CD14-positive monocyte (primary cell): ENCODE measurements at regions not wholly inside any gene's neighbourhood (a gene's known extent, or its start where the extent isn't known, plus 50 kb on each side); places are given as distances from the start of the nearest gene placed in this dataset.

Source experiments
- DNase-seq, 3 donors: peaks; one replicate each; pipeline ENCODE4 v3.0.0-alpha.2; 2011 to 2022
- H2AFZ ChIP-seq: 2 replicates; pipeline ENCODE4 v1.6.0; 2012; ENCODE audit warnings: mild to moderate bottlenecking, low read depth, low read length, inconsistent platforms; ENCODE audit not compliant: insufficient read depth, poor library complexity, severe bottlenecking
- H3K27ac ChIP-seq, 2 donors: 1 replicate in 1 of 2; 2 replicates in 1 of 2; pipeline ENCODE4 v1.5.1; 2012 to 2013; ENCODE audit warnings: low read length in 2 of 2, control low read depth in 1 of 2, inconsistent platforms in 1 of 2, low read depth in 1 of 2, mild to moderate bottlenecking in 1 of 2
- H3K27me3 ChIP-seq, 2 donors: one replicate each; pipeline versions ENCODE4 v1.6.0 to v1.6.1; 2011 to 2013; ENCODE audit warnings: low read length in 2 of 2; ENCODE audit not compliant: control insufficient read depth in 2 of 2, insufficient read depth in 2 of 2
- H3K36me3 ChIP-seq, 2 donors: replicated peaks in 1 of 2; 1 replicate in 1 of 2; 2 replicates in 1 of 2; pipeline versions ENCODE4 v1.5.1 to v1.6.1; 2012 to 2013; ENCODE audit warnings: low read length in 2 of 2, control low read depth in 1 of 2, inconsistent platforms in 1 of 2, mild to moderate bottlenecking in 1 of 2; ENCODE audit not compliant: insufficient read depth in 2 of 2, control insufficient read depth in 1 of 2
- H3K4me1 ChIP-seq, 2 donors: 1 replicate in 1 of 2; 2 replicates in 1 of 2; pipeline versions ENCODE4 v1.5.1 to v1.6.1; 2012 to 2013; ENCODE audit warnings: low read length in 2 of 2, control low read depth in 1 of 2, inconsistent platforms in 1 of 2, mild to moderate bottlenecking in 1 of 2, moderate library complexity in 1 of 2; ENCODE audit not compliant: insufficient read depth in 2 of 2, control insufficient read depth in 1 of 2
- H3K4me2 ChIP-seq: replicated peaks from 2 replicates; pipeline ENCODE3; 2012; ENCODE audit warnings: low read length, moderate library complexity, mild to moderate bottlenecking; ENCODE audit not compliant: poor library complexity, severe bottlenecking; ENCODE audit errors: extremely low read depth
- H3K4me3 ChIP-seq, 3 experiments: fragments of 200-600 bp in 1 of 3; sonication (generic) in 1 of 3; replicated peaks in 1 of 3; 1 replicate in 2 of 3; 2 replicates in 1 of 3; pipeline ENCODE4 v1.5.1; 2011 to 2013; ENCODE audit warnings: low read length in 3 of 3, mild to moderate bottlenecking in 3 of 3, control low read depth in 2 of 3, low read depth in 2 of 3, inconsistent platforms in 1 of 3, moderate library complexity in 1 of 3
- H3K79me2 ChIP-seq: 2 replicates; pipeline ENCODE4 v1.6.0; 2012; ENCODE audit warnings: mild to moderate bottlenecking, control low read depth, inconsistent platforms, low read length, moderate library complexity; ENCODE audit not compliant: insufficient read depth
- H3K9ac ChIP-seq: 2 replicates; pipeline ENCODE4 v1.6.0; 2017; ENCODE audit warnings: low read length, mild to moderate bottlenecking; ENCODE audit not compliant: insufficient read depth, poor library complexity, severe bottlenecking
- H3K9me3 ChIP-seq, 2 donors: replicated peaks in 1 of 2; 1 replicate in 1 of 2; 2 replicates in 1 of 2; pipeline versions ENCODE4 v1.5.1 to v1.6.1; 2012 to 2013; ENCODE audit warnings: low read length in 2 of 2, control low read depth in 1 of 2; ENCODE audit not compliant: control insufficient read depth in 1 of 2, insufficient read depth in 1 of 2
- H4K20me1 ChIP-seq: 2 replicates; pipeline ENCODE4 v1.6.0; 2012; ENCODE audit warnings: mild to moderate bottlenecking, low read length, control low read depth, moderate library complexity; ENCODE audit not compliant: insufficient read depth
- H3K27ac Mint-ChIP-seq, 7 donors: one replicate each; pipeline ENCODE4 v1.8.0; 2020; ENCODE audit warnings: mild to moderate bottlenecking in 7 of 7, mixed read lengths in 7 of 7, moderate library complexity in 6 of 7, inconsistent platforms in 2 of 7
- H3K27me3 Mint-ChIP-seq, 3 donors: one replicate each; pipeline ENCODE4 v1.8.0; 2021 to 2022; ENCODE audit warnings: low read depth in 3 of 3, mild to moderate bottlenecking in 3 of 3, mixed read lengths in 3 of 3, moderate library complexity in 3 of 3, inconsistent platforms in 1 of 3
- H3K36me3 Mint-ChIP-seq, 2 donors: one replicate each; pipeline ENCODE4 v1.8.0; 2020; ENCODE audit warnings: mixed read lengths in 2 of 2, inconsistent platforms in 1 of 2, mild to moderate bottlenecking in 1 of 2
- H3K4me1 Mint-ChIP-seq: one replicate; pipeline ENCODE4 v1.8.0; 2020; ENCODE audit warnings: mild to moderate bottlenecking, mixed read lengths
- H3K4me3 Mint-ChIP-seq, 2 donors: one replicate each; pipeline ENCODE4 v1.8.0; 2020; ENCODE audit warnings: mild to moderate bottlenecking in 2 of 2, mixed read lengths in 2 of 2, moderate library complexity in 1 of 2
- H3K9me3 Mint-ChIP-seq, 7 donors: one replicate each; pipeline ENCODE4 v1.8.0; 2020 to 2022; ENCODE audit warnings: mixed read lengths in 7 of 7, mild to moderate bottlenecking in 6 of 7, moderate library complexity in 6 of 7, inconsistent platforms in 2 of 7
- WGBS: methylation state at CpG from one replicate; pipeline ENCODE4 v1.1.5; 2013; ENCODE audit warnings: missing lambda C conversion rate; ENCODE audit not compliant: insufficient coverage; 5-methylcytosine and 5-hydroxymethylcytosine counted together
- intact Hi-C, 2 donors: fragments of 100-400 bp; cut with micrococcal nuclease; formaldehyde crosslinking; loops; one replicate each; pipeline versions ENCODE4 v1.15.0 to v1.15.1; 2023
- TF ChIP-seq, protein P1 (sequence below): fragments of 200-600 bp; IDR thresholded peaks from one replicate; pipeline ENCODE4 v1.8.0; 2022; ENCODE audit warnings: antibody characterized with exemption, mild to moderate bottlenecking

DNA sequence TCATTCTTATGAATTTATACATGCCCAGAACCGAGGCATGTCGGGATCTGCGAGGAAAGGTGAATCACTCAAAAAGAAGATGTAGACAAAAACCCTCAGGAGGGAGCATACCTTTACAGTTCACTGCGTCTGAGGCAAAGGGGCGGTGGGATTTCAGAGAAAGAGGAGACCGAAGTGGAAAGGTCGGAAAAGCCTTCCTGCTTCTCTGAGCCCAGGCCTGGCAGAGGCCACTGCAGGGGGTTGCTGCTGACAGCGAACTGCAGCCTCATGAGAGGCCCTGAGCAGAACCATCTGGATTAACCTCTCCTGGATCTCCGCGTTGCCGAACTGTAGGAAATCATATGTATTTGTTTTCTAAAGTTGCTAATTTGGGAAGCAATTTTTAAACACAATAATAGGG lies 713.1 kb upstream of the SOX11 start:
- H4K20me1 ChIP-seq = no peaks in the 10 kb centered on the region
- H3K9me3 Mint-ChIP-seq = peaks cover 0 to 21% (median 6%) of the 10 kb centered on the region in 7 donors
- TF ChIP-seq, protein P1, sequence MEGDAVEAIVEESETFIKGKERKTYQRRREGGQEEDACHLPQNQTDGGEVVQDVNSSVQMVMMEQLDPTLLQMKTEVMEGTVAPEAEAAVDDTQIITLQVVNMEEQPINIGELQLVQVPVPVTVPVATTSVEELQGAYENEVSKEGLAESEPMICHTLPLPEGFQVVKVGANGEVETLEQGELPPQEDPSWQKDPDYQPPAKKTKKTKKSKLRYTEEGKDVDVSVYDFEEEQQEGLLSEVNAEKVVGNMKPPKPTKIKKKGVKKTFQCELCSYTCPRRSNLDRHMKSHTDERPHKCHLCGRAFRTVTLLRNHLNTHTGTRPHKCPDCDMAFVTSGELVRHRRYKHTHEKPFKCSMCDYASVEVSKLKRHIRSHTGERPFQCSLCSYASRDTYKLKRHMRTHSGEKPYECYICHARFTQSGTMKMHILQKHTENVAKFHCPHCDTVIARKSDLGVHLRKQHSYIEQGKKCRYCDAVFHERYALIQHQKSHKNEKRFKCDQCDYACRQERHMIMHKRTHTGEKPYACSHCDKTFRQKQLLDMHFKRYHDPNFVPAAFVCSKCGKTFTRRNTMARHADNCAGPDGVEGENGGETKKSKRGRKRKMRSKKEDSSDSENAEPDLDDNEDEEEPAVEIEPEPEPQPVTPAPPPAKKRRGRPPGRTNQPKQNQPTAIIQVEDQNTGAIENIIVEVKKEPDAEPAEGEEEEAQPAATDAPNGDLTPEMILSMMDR = no peak
- H3K4me3 ChIP-seq = no peak overlapping the region
- H3K9me3 ChIP-seq = peaks cover under 1 to 2% of the 10 kb centered on the region in 2 donors
- intact Hi-C loops = no loop called here
- no peaks in the 10 kb centered on the region for H3K4me1 ChIP-seq
- no peak overlapping the region for H3K27ac Mint-ChIP-seq
- H3K4me1 Mint-ChIP-seq = no peaks in the 10 kb centered on the region
- H3K4me3 Mint-ChIP-seq = no peak overlapping the region
- H3K27me3 Mint-ChIP-seq = peaks cover 0 to 2% (median 0%) of the 10 kb centered on the region in 3 donors
- H3K36me3 ChIP-seq = no peaks in the 10 kb centered on the region
- H3K4me2 ChIP-seq = no peak overlapping the region
- no peak overlapping the region for H3K9ac ChIP-seq
- no peak overlapping the region for H3K27ac ChIP-seq
- WGBS = 61% methylated on average over 4 of the region's 11 CpGs
- H3K27me3 ChIP-seq = no peaks in the 10 kb centered on the region
- no peak overlapping the region for H2AFZ ChIP-seq
- no peaks in the 10 kb centered on the region for H3K36me3 Mint-ChIP-seq
- H3K79me2 ChIP-seq = no peaks in the 10 kb centered on the region
- DNase-seq = no peak

DNA sequence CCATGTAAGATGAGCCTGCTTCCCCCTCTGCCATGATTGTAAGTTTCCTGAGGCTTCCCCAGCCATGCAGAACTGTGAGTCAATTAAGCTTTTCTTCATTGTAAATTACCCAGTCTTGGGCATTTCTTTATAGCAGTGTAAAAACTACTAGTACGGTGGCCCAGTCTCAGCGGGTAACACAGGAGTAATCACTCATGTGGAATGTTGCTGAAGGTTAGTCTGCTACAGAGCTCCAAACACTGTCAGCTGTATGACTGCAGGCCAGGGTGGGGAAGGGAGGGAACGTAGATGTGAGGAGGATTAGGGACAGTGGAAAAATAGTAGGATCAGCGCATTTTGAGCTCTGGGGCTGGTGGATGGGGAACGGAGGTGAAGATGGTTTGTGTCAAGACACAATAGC lies 711.2 kb upstream of the SOX11 start:
- H3K4me3 Mint-ChIP-seq = no peak overlapping the region
- WGBS = 84% methylated on average over 5 of the region's 5 CpGs
- Histone ChIP-seq H4K20me1 (no peaks in the 10 kb centered on the region), H3K4me1 (no peaks in the 10 kb centered on the region), H2AFZ (no peak overlapping the region), H3K4me2 (no peak overlapping the region), H3K27me3 (no peaks in the 10 kb centered on the region), H3K9me3 (no peaks in the 10 kb centered on the region), H3K4me3 (no peak overlapping the region), H3K79me2 (no peaks in the 10 kb centered on the region), H3K27ac (no peak overlapping the region), H3K9ac (no peak overlapping the region), H3K36me3 (no peaks in the 10 kb centered on the region)
- peaks cover 0 to 22% (median 6%) of the 10 kb centered on the region in 7 donors for H3K9me3 Mint-ChIP-seq
- no peak for DNase-seq
- H3K36me3 Mint-ChIP-seq = no peaks in the 10 kb centered on the region
- intact Hi-C loops = no loop called here
- no peak overlapping the region for H3K27ac Mint-ChIP-seq
- H3K27me3 Mint-ChIP-seq = peaks cover 0 to 2% (median 0%) of the 10 kb centered on the region in 3 donors
- no peaks in the 10 kb centered on the region for H3K4me1 Mint-ChIP-seq
- TF ChIP-seq, protein P1 = no peak
